SK-N-SH (cell line): ENCODE measurements at regions not wholly inside any gene's neighbourhood (a gene's known extent, or its start where the extent isn't known, plus 50 kb on each side); places are given as distances from the start of the nearest gene placed in this dataset.
A peak's percentile ranks its signal among the peaks of the same experiment; 100 is the strongest.

Experiments
- RFX5 ChIP-seq: IDR thresholded peaks from 2 replicates; pipeline ENCODE4 v1.6.1; 2012; ENCODE audit warnings: mild to moderate bottlenecking, improper control_type of control experiment, low read length
- SMC3 ChIP-seq: IDR thresholded peaks from 2 replicates; pipeline ENCODE4 v1.6.1; 2012; ENCODE audit warnings: low read depth, low read length, improper control_type of control experiment
- TEAD4 ChIP-seq: IDR thresholded peaks from 2 replicates; pipeline ENCODE4 v1.4.0; 2012; ENCODE audit warnings: mild to moderate bottlenecking, borderline replicate concordance; ENCODE audit not compliant: insufficient read depth

- TF ChIP-seq TEAD4 (peak; percentile 56; the same call in 1 of the 2 replicates), SMC3 (no peak), RFX5 (no peak)
These were observed 105.8 kb upstream of the SLC5A12 start for GRCh38 chr11:26827567-26828081.
